DOHH2 (cell line): ENCODE measurements at regions not wholly inside any gene's neighbourhood (a gene's known extent, or its start where the extent isn't known, plus 50 kb on each side); places are given as distances from the start of the nearest gene placed in this dataset.

ENCODE experiments used
- H3F3A ChIP-seq: fragments of 200-600 bp; sonication (generic), shearing (Covaris generic); 2 replicates; pipeline ENCODE4 v1.6.0; 2016; ENCODE audit warnings: antibody characterized with exemption, mild to moderate bottlenecking; ENCODE audit not compliant: control insufficient read depth, insufficient read depth
- H3K27ac ChIP-seq: fragments of 200-600 bp; sonication (generic); 2 replicates; pipeline ENCODE4 v1.5.1; 2014; ENCODE audit warnings: low read depth, mild to moderate bottlenecking, low read length, moderate library complexity
- H3K27me3 ChIP-seq: fragments of 200-600 bp; sonication (generic); 2 replicates; pipeline ENCODE4 v1.6.1; 2014; ENCODE audit warnings: mild to moderate bottlenecking, low read length, mixed read lengths; ENCODE audit not compliant: control insufficient read depth
- H3K36me3 ChIP-seq: fragments of 200-600 bp; sonication (generic); 2 replicates; pipeline ENCODE4 v1.6.1; 2014; ENCODE audit warnings: mild to moderate bottlenecking, low read length, moderate library complexity, mixed read lengths; ENCODE audit not compliant: control insufficient read depth
- H3K4me1 ChIP-seq: fragments of 200-600 bp; sonication (generic); 2 replicates; pipeline ENCODE4 v1.6.1; 2014; ENCODE audit warnings: mild to moderate bottlenecking, low read length, mixed read lengths; ENCODE audit not compliant: control insufficient read depth
- H3K4me2 ChIP-seq: fragments of 200-600 bp; sonication (generic); 2 replicates; pipeline ENCODE4 v1.6.0; 2014; ENCODE audit warnings: mild to moderate bottlenecking, low read length, moderate library complexity
- H3K4me3 ChIP-seq: fragments of 200-600 bp; sonication (generic); 2 replicates; pipeline ENCODE4 v1.5.1; 2014; ENCODE audit warnings: mild to moderate bottlenecking, low read length, mixed read lengths
- H3K79me2 ChIP-seq: fragments of 200-600 bp; sonication (generic); 2 replicates; pipeline ENCODE4 v1.6.1; 2014; ENCODE audit warnings: mild to moderate bottlenecking, low read length, mixed read lengths; ENCODE audit not compliant: control insufficient read depth
- H3K9me2 ChIP-seq: fragments of 200-600 bp; sonication (generic); replicated peaks from 2 replicates; pipeline ENCODE4 v1.6.1; 2014; ENCODE audit warnings: mild to moderate bottlenecking, low read length, mixed read lengths; ENCODE audit not compliant: control insufficient read depth
- H3K9me3 ChIP-seq: fragments of 200-600 bp; sonication (generic); 2 replicates; pipeline ENCODE4 v1.6.1; 2014; ENCODE audit warnings: antibody characterized with exemption, low read length, mixed read lengths; ENCODE audit not compliant: control insufficient read depth, insufficient read depth
- H4K20me1 ChIP-seq: fragments of 200-600 bp; sonication (generic); 2 replicates; pipeline ENCODE4 v1.6.0; 2014; ENCODE audit warnings: low read depth, mild to moderate bottlenecking, antibody characterized with exemption, low read length, moderate library complexity; ENCODE audit not compliant: control insufficient read depth, insufficient read depth
- CTCF ChIP-seq: fragments of 200-600 bp; sonication (generic); IDR thresholded peaks from one replicate; pipeline ENCODE4 v1.5.1; 2014; ENCODE audit warnings: antibody characterized with exemption, mild to moderate bottlenecking, low read depth, low read length; ENCODE audit not compliant: poor library complexity, severe bottlenecking
- EZH2phosphoT487 ChIP-seq: fragments of 200-600 bp; sonication (generic); IDR thresholded peaks from 2 replicates; pipeline ENCODE4 v1.6.1; 2017; ENCODE audit warnings: borderline replicate concordance, mild to moderate bottlenecking, antibody characterized with exemption, low read length, moderate library complexity, mixed read lengths

GRCh38 chr18:1952486-1952885 is 618.8 kb downstream of the METTL4 start:
- H3K79me2 ChIP-seq: no peaks in the 10 kb centered on the region
- H3K9me3 ChIP-seq: no peaks in the 10 kb centered on the region
- H3K27ac ChIP-seq: no peak overlapping the region
- H3K27me3 ChIP-seq: no peaks in the 10 kb centered on the region
- no peak overlapping the region for H3K4me2 ChIP-seq
- no peaks in the 10 kb centered on the region for H3K36me3 ChIP-seq
- TF ChIP-seq EZH2phosphoT487 (no peak), CTCF (no peak)
- no peaks in the 10 kb centered on the region for H3F3A ChIP-seq
- H3K9me2 ChIP-seq: no peaks in the 10 kb centered on the region
- no peaks in the 10 kb centered on the region for H4K20me1 ChIP-seq
- no peak overlapping the region for H3K4me3 ChIP-seq
- no peaks in the 10 kb centered on the region for H3K4me1 ChIP-seq

GRCh38 chr18:1954583-1955312 is 616.6 kb downstream of the METTL4 start:
- Histone ChIP-seq H3K36me3 (no peaks in the 10 kb centered on the region), H3F3A (no peaks in the 10 kb centered on the region)

GRCh38 chr18:1958798-1959197 is 612.5 kb downstream of the METTL4 start:
- Histone ChIP-seq H3K27me3 (no peaks in the 10 kb centered on the region), H3K79me2 (no peaks in the 10 kb centered on the region), H3K9me2 (no peaks in the 10 kb centered on the region), H3K4me1 (no peaks in the 10 kb centered on the region), H3K9me3 (no peaks in the 10 kb centered on the region), H3K36me3 (no peaks in the 10 kb centered on the region), H4K20me1 (no peaks in the 10 kb centered on the region), H3K27ac (no peak overlapping the region), H3K4me3 (no peak overlapping the region), H3F3A (no peaks in the 10 kb centered on the region), H3K4me2 (no peak overlapping the region)
- TF ChIP-seq CTCF (no peak), EZH2phosphoT487 (no peak)

More at GRCh38 chr18:1954583-1955312, 616.6 kb downstream of the METTL4 start:
- H3K4me1 ChIP-seq: no peaks in the 10 kb centered on the region
- no peak overlapping the region for H3K4me3 ChIP-seq
- no peaks in the 10 kb centered on the region for H3K79me2 ChIP-seq
- TF ChIP-seq EZH2phosphoT487 (no peak), CTCF (no peak)
- H3K27me3 ChIP-seq: no peaks in the 10 kb centered on the region
- H3K9me3 ChIP-seq: no peaks in the 10 kb centered on the region
- H3K4me2 ChIP-seq: no peak overlapping the region
- H3K27ac ChIP-seq: no peak overlapping the region
- H4K20me1 ChIP-seq: no peaks in the 10 kb centered on the region
- H3K9me2 ChIP-seq: no peaks in the 10 kb centered on the region
